ENCODE measurements at regions not wholly inside any gene's neighbourhood (a gene's known extent, or its start where the extent isn't known, plus 50 kb on each side); places are given as distances from the start of the nearest gene placed in this dataset.

- DNase-seq, result no peak
Observed at GRCh38 chr5:167813389-167813788, 478.1 kb upstream of the WWC1 start.

DNA sequence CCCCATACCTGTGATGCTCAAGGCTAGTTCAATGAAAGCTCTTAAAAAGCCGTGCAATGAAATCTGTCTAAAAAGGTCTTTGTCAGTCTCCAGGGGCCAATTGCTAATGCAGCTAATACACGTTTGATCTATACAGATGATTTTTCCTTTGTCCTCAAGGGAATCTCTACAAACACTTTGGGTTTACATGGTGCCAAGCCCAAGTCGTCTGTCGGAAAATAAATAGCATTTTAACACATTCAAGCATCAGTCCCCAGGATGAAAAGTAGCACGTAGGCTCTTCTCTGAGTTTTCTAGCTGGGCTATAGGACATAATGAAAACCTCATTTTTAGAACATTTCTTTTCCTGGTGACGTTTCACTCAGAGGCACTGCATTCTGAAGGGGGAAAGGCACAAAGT lies 477.4 kb upstream of the WWC1 start:
- no peak for DNase-seq

DNA sequence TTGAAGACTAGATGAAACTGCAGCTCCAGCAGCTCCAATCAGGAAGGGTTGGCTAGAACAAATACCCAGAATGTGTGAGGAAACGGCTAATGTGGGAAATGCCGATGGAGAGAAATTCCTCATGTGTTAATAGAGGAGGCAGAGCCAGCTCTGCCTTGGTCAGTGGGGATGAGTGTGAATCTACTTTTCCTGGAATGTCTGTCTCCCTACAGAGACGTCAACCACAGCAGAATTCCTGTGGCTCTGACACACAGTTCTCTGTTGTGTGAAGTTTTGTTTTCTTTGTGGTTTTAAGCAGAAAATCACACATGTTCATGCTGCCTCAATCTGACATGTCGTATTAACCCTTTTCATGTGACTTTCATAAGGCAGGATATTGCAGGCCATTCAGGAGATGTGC lies 476.6 kb upstream of the WWC1 start:
- DNase-seq, result no peak

GRCh38 chr5:167816354-167816753 lies 475.1 kb upstream of the WWC1 start:
- DNase-seq, result no peak

DNA sequence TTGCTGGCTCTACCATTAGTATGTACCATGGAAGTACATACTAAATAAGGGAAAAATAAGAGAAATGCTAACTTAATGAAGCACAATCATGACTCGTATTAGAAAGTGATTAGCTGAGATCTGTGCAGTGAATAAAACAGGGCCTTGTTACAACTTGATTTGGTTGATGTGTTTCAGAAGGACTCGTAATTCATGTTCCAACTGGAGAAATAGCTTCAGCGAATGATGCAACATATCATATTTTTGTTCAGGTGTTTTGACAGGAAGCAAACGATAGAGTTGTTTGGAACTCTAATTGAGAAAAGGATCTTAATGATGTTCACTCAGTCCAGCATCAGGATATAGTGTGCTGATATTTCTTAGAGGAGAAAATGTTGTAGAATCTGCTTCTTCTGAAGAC lies 474.6 kb upstream of the WWC1 start:
- DNase-seq, result no peak

- no peak for DNase-seq
Observed at GRCh38 chr5:167819406-167819805, 472.0 kb upstream of the WWC1 start.

- DNase-seq, result no peak
Observed at GRCh38 chr5:167820101-167820990, 471.1 kb upstream of the WWC1 start.

- no peak for DNase-seq
Observed at GRCh38 chr5:167821151-167821550, 470.3 kb upstream of the WWC1 start.

DNA sequence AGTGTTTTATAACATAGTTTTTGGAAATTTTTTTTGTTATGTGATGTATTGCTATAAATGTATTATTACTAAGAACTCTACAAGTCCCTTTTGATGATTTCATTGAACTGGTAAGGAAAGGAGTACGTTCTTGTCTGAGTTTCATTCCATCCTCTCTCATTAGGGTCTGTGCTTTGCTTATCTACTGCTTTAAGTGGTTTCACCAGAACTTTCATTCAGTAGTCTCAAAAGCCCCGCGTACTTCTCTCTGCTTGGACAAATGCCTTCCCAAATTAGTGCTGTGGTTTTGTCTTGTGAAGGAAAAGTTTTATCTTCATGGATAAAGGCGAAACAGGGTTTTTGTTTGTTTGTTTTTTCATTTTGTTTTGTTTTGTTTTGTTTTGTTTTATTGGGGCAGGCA lies 469.8 kb upstream of the WWC1 start:
- DNase-seq, result no peak

GRCh38 chr5:167822241-167822640 lies 469.2 kb upstream of the WWC1 start:
- DNase-seq, result no peak

- no peak for DNase-seq
Observed at GRCh38 chr5:167823405-167823804, 468.0 kb upstream of the WWC1 start.

- DNase-seq, result no peak
Observed at GRCh38 chr5:167827766-167828165, 463.7 kb upstream of the WWC1 start.

DNA sequence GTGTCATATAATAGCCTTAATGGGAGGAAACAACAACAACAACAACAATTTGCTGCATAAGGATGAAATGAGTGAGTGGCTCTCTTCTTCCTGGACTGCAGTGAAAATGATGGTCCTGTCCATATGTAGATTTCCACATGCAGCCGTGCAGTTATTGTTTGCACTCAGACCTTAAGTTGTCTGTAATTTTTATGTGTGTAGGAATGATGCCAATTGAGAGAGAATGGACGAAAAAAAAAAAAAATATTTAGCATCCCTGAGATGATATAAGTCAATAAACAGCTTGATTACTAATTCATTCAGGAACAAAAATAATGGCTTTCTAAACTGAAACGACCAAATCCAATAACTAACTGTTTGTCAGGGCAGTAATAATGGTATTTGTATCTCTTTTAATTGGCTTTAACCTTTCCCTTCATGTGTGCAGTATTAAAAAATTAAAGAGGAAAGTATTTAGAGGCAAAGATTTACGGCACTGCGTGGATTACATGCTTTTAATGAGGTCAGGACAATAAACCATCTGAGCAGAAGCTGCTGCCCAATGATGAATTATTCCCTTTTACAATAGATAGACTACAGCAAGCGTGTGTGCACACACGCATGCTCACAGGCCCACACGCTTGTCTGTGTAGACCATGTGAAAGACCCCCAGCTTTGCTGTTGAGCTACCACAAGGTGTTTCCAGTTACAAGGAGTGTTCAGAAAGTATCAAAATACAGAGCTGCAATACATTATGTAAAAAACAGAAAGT lies 459.5 kb upstream of the WWC1 start:
- DNase-seq, result no peak

- DNase-seq, result no peak
Observed at GRCh38 chr5:167832609-167833008, 458.8 kb upstream of the WWC1 start.

GRCh38 chr5:167833456-167833855 lies 458.0 kb upstream of the WWC1 start:
- DNase-seq, result no peak

- DNase-seq, result no peak
Observed at GRCh38 chr5:167835146-167835545, 456.3 kb upstream of the WWC1 start.

DNA sequence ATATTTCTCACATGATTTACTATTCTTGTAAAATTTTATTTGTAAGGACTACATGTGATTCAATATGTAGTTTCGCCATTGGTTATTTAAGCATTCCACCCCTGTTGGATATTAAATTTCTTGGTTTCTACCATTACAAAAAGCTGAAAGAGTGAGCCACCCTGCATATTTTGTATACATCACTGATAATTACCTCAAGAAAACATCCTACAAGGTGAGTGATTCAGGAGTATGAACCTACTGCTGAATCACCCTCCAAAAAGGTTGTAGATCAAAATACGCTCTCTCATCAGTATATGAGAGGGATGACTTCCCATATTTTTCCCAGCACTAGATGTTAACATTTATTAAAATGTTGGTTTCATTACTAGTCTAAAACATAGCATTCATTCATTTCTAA lies 454.3 kb upstream of the WWC1 start:
- no peak for DNase-seq

- DNase-seq, result no peak
Observed at GRCh38 chr5:167839065-167839464, 452.4 kb upstream of the WWC1 start.

- no peak for DNase-seq
Observed at GRCh38 chr5:167840527-167841130, 450.8 kb upstream of the WWC1 start.

GRCh38 chr5:167843881-167844572 lies 447.4 kb upstream of the WWC1 start:
- no peak for DNase-seq

DNA sequence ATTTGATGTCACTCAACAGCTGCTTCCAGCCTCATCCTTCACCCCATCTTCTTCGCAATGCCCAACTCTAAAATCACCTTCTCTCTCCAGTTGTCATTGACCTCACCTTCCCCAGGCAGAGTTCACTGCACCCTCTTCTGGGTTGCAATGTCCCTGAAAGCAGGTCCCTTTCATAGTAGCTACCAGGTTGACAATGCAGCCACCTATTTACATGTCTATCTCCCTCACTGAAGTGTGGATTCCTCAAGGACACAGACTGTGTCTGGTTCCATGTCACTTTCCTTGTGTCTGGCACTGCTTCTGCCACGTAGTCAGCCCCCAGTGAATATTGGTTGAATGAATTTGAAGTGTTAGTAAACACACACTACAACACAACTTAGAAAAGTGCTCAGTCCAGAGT lies 445.5 kb upstream of the WWC1 start:
- DNase-seq, result no peak

GRCh38 chr5:167849874-167850273 lies 441.6 kb upstream of the WWC1 start:
- no peak for DNase-seq

- no peak for DNase-seq
Observed at GRCh38 chr5:167850911-167851310, 440.5 kb upstream of the WWC1 start.

Measured in activated gamma-delta T cell treated with Interleukin-2 at 50 U/mL for 16 hours (primary cell).